GM12892 (cell line): ENCODE measurements at regions not wholly inside any gene's neighbourhood (a gene's known extent, or its start where the extent isn't known, plus 50 kb on each side); places are given as distances from the start of the nearest gene placed in this dataset.

ENCODE experiments used
- POLR2A ChIP-seq: IDR thresholded peaks from 2 replicates; pipeline ENCODE4 v1.6.1; 2011; ENCODE audit warnings: low read depth, low read length, control low read depth
- TAF1 ChIP-seq: IDR thresholded peaks from 2 replicates; pipeline ENCODE4 v1.6.1; 2011; ENCODE audit warnings: low read depth, mild to moderate bottlenecking, control low read depth, low read length, borderline replicate concordance

GRCh38 chr20:6525447-6526303, 241.8 kb upstream of the BMP2 start:
- no peak for TF ChIP-seq TAF1
- no peak for TF ChIP-seq POLR2A
